Fibroblast of the aortic adventitia (primary cell): ENCODE measurements at regions not wholly inside any gene's neighbourhood (a gene's known extent, or its start where the extent isn't known, plus 50 kb on each side); places are given as distances from the start of the nearest gene placed in this dataset.
A peak's percentile ranks its signal among the peaks of the same experiment; 100 is the strongest.

Experiments
- DNase-seq: peaks from one replicate; pipeline ENCODE4 v3.0.0-alpha.2; 2010; ENCODE audit warnings: low read depth
- H3K4me3 ChIP-seq: 2 replicates; pipeline ENCODE4 v1.5.1; 2011; ENCODE audit warnings: low read depth, mild to moderate bottlenecking, control low read depth, low read length, moderate library complexity
- CTCF ChIP-seq: IDR thresholded peaks from 2 replicates; pipeline ENCODE4 v1.5.1; 2011; ENCODE audit warnings: mild to moderate bottlenecking, low read length, control low read depth, inconsistent platforms; ENCODE audit not compliant: insufficient read depth

- H3K4me3 ChIP-seq: no peak overlapping the region
- no peak for DNase-seq
- no peak for TF ChIP-seq CTCF
Measured at GRCh38 chr5:8870349-8870958, 675.4 kb downstream of the SEMA5A start.

- H3K4me3 ChIP-seq: no peak overlapping the region
- no peak for DNase-seq
- TF ChIP-seq CTCF: no peak
Measured at GRCh38 chr5:8870959-8871355, 674.9 kb downstream of the SEMA5A start.

GRCh38 chr5:8871446-8871845, 674.4 kb downstream of the SEMA5A start:
- no peak overlapping the region for H3K4me3 ChIP-seq
- no peak for TF ChIP-seq CTCF
- DNase-seq: no peak

GRCh38 chr5:8875722-8876121, 670.2 kb downstream of the SEMA5A start:
- TF ChIP-seq CTCF: no peak
- no peak for DNase-seq
- H3K4me3 ChIP-seq: no peak overlapping the region

GRCh38 chr5:8879248-8879647, 666.6 kb downstream of the SEMA5A start:
- no peak overlapping the region for H3K4me3 ChIP-seq
- no peak for TF ChIP-seq CTCF
- DNase-seq: no peak

DNA sequence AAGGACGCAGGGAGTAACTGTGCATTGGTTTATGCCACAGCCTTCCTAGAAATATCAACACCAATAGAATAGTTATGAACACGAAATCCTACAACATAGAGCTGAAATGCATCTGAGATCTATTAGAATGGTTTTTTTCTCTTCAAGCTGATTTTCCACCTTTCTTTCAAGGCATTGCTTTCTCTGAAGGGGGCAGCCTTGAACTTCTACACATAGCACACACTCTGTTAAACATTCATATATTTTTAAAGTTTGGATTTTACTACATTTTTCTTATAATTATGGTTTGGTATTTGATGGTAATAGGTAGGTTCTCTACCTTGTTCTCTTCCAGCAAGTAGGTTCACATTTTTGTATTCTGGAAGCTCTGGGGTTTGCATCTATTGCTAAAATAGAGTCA, 661.8 kb downstream of the SEMA5A start:
- DNase-seq: peak; percentile 20
- TF ChIP-seq CTCF: peak; percentile 19
- H3K4me3 ChIP-seq: no peak overlapping the region

DNA sequence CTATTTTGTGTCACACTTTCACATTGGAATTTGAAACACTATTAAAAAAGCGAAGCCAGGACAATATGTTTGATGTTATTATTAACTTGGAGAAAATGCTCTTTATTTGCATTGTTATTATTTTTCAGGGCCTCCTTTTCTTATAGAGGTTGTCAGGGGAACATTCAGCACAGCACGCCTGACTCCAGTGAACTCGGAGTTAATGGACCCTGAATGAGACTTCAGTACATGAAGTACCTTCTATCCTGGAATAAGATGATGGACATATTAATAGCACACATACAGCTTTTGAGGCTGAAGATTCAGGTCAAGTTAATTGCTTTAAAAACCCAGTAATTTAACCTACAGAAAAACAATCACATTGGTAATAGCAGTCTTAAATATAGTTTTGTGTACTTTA, 652.9 kb downstream of the SEMA5A start:
- DNase-seq: no peak
- TF ChIP-seq CTCF: no peak
- H3K4me3 ChIP-seq: no peak overlapping the region
